Adrenal gland (tissue), 5 donors: ENCODE measurements at regions not wholly inside any gene's neighbourhood (a gene's known extent, or its start where the extent isn't known, plus 50 kb on each side); places are given as distances from the start of the nearest gene placed in this dataset.

Experiments
- POLR2A ChIP-seq, 2 donors: fragments of 450-650 bp; IDR thresholded peaks; one replicate each; pipeline ENCODE4 v1.6.1; 2017; ENCODE audit warnings: antibody characterized with exemption in 2 of 2, mild to moderate bottlenecking in 2 of 2, moderate library complexity in 1 of 2
- TF ChIP-seq, protein P1 (sequence below), 6 experiments: fragments of 450-650 bp in 4 of 6; fragments of 200-600 bp in 2 of 6; sonication (generic) in 1 of 6; IDR thresholded peaks; 1 replicate in 5 of 6; 2 replicates in 1 of 6; pipeline versions ENCODE4 v1.5.1 to v1.8.0; 2016 to 2021; ENCODE audit warnings: antibody characterized with exemption in 6 of 6, mild to moderate bottlenecking in 2 of 6, moderate library complexity in 1 of 6
- donor health status: DM: no; HTN: no; CAD: no.

DNA sequence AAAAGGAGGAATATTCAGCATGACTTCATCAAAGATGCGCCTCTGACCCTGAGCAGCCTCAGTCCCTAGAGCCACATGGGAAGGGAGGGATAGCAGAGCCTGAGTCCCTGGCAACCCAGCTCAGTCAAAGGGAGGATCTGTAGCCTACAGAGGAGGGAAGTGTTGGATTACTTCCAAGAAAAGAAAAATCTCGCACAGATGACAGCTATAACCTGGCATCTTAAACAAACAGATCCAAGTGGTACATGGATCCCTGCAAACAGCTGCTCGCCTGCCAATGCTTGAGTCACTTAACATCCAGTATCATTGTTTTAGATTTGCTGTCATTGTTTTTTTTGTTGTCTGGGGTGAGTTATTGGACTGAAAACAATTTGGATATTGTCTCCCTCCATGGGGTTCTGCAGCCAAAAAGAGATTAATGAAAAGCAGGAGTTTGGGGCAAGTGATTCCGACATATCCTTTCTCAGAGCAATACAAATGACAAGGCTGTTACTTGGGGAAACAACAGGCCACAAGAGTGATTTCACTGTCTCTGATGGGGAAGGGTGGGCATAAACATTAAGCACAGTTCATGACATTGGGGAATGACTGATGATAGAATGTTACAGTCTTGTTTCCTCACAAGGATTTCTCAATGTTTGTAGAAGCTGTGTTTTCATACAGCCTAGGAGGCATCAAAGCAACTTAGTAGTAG lies 153.5 kb upstream of the KIF2A start:
- no peak for TF ChIP-seq POLR2A (IDR thresholded peaks at IDR 0.05)
- TF ChIP-seq, protein P1, sequence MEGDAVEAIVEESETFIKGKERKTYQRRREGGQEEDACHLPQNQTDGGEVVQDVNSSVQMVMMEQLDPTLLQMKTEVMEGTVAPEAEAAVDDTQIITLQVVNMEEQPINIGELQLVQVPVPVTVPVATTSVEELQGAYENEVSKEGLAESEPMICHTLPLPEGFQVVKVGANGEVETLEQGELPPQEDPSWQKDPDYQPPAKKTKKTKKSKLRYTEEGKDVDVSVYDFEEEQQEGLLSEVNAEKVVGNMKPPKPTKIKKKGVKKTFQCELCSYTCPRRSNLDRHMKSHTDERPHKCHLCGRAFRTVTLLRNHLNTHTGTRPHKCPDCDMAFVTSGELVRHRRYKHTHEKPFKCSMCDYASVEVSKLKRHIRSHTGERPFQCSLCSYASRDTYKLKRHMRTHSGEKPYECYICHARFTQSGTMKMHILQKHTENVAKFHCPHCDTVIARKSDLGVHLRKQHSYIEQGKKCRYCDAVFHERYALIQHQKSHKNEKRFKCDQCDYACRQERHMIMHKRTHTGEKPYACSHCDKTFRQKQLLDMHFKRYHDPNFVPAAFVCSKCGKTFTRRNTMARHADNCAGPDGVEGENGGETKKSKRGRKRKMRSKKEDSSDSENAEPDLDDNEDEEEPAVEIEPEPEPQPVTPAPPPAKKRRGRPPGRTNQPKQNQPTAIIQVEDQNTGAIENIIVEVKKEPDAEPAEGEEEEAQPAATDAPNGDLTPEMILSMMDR (IDR thresholded peaks at IDR 0.05), result no peak
